H1 (cell line): ENCODE measurements at regions not wholly inside any gene's neighbourhood (a gene's known extent, or its start where the extent isn't known, plus 50 kb on each side); places are given as distances from the start of the nearest gene placed in this dataset.

Experiments used
- CTCF ChIA-PET: fragments of 300-600 bp; sonication (Branson Sonifier 250); formaldehyde crosslinking; loops from one replicate; lab custom pipeline; 2021; ENCODE audit not compliant: partially characterized antibody; lab: Charles Lee
- POLR2A ChIA-PET: fragments of 300-600 bp; sonication (Branson Sonifier 250); formaldehyde crosslinking; loops from one replicate; lab custom pipeline; 2021; ENCODE audit warnings: inconsistent platforms; ENCODE audit not compliant: partially characterized antibody; lab: Charles Lee
- DNase-seq, 2 experiments: peaks; one replicate each; pipeline versions ENCODE4 v3.0.0 to v3.0.0-alpha.2; 2010 to 2022; ENCODE audit warnings: low spot score in 2 of 2, low read depth in 1 of 2, mixed read lengths in 1 of 2
- FAIRE-seq: peaks from 2 replicates; lab custom pipeline; 2011; peaks lifted over from hg19 to GRCh38; lab: Jason Lieb, UNC
- H2AFZ ChIP-seq: 2 replicates; pipeline ENCODE4 v1.8.1; 2012; ENCODE audit warnings: low read length, inconsistent platforms
- H2AK5ac ChIP-seq: 2 replicates; pipeline ENCODE4 v1.6.1; 2013; ENCODE audit warnings: low read depth, low read length
- H2BK120ac ChIP-seq: replicated peaks from 2 replicates; pipeline ENCODE3; 2013; ENCODE audit warnings: low read depth, low read length, inconsistent platforms
- H2BK12ac ChIP-seq: 2 replicates; pipeline ENCODE4 v1.6.1; 2013; ENCODE audit warnings: low read depth, low read length
- H2BK15ac ChIP-seq: 2 replicates; pipeline ENCODE4 v1.6.1; 2013; ENCODE audit warnings: low read length
- H2BK20ac ChIP-seq: 2 replicates; pipeline ENCODE4 v1.6.1; 2013; ENCODE audit warnings: low read length
- H2BK5ac ChIP-seq: 2 replicates; pipeline ENCODE4 v1.6.1; 2013; ENCODE audit warnings: low read depth, low read length
- H3K14ac ChIP-seq: 2 replicates; pipeline ENCODE4 v1.6.1; 2013; ENCODE audit warnings: inconsistent platforms; ENCODE audit not compliant: insufficient read length
- H3K18ac ChIP-seq: 2 replicates; pipeline ENCODE4 v1.6.1; 2013; ENCODE audit warnings: low read length; ENCODE audit errors: extremely low read depth
- H3K23ac ChIP-seq: 2 replicates; pipeline ENCODE4 v1.6.1; 2013; ENCODE audit warnings: inconsistent platforms; ENCODE audit not compliant: insufficient read length
- H3K23me2 ChIP-seq: 2 replicates; pipeline ENCODE4 v1.6.1; 2013; ENCODE audit warnings: low read depth, low read length
- H3K27ac ChIP-seq: 2 replicates; pipeline ENCODE4 v1.6.1; 2011; ENCODE audit warnings: low read depth, low read length, inconsistent platforms
- H3K27me3 ChIP-seq, 4 experiments: replicated peaks in 1 of 4; 1 replicate in 1 of 4; 2 replicates in 3 of 4; pipeline versions ENCODE4 v1.6.1 to v1.8.1; 2011 to 2013; ENCODE audit warnings: low read length in 3 of 4, mild to moderate bottlenecking in 3 of 4, inconsistent platforms in 2 of 4, mixed read lengths in 2 of 4, moderate library complexity in 1 of 4; ENCODE audit not compliant: control insufficient read depth in 3 of 4, insufficient read depth in 3 of 4; ENCODE audit errors: extremely low read depth in 1 of 4
- H3K36me3 ChIP-seq, 4 experiments: 2 replicates each; pipeline versions ENCODE4 v1.6.1 to v1.8.1; 2011 to 2013; ENCODE audit warnings: mild to moderate bottlenecking in 4 of 4, low read length in 3 of 4, moderate library complexity in 2 of 4, control low read depth in 1 of 4, inconsistent platforms in 1 of 4; ENCODE audit not compliant: insufficient read depth in 4 of 4, control insufficient read depth in 2 of 4
- H3K4ac ChIP-seq: replicated peaks from 2 replicates; pipeline ENCODE3; 2013; ENCODE audit warnings: low read length, low read depth, mixed read lengths, inconsistent platforms; ENCODE audit not compliant: insufficient read length
- H3K4me1 ChIP-seq, 4 experiments: replicated peaks in 1 of 4; 1 replicate in 1 of 4; 2 replicates in 3 of 4; pipeline versions ENCODE4 v1.6.1 to v1.8.1; 2011 to 2013; ENCODE audit warnings: low read length in 3 of 4, inconsistent platforms in 2 of 4, mixed read lengths in 1 of 4; ENCODE audit not compliant: insufficient read depth in 4 of 4, control insufficient read depth in 3 of 4
- H3K4me2 ChIP-seq, 2 experiments: 2 replicates each; pipeline versions ENCODE4 v1.6.1 to v1.8.1; 2011 to 2013; ENCODE audit warnings: low read depth in 2 of 2, low read length in 2 of 2, control low read depth in 1 of 2, inconsistent platforms in 1 of 2, mild to moderate bottlenecking in 1 of 2; ENCODE audit not compliant: insufficient read depth in 1 of 2
- H3K4me3 ChIP-seq, 4 experiments: fragments of 200-600, 300-600 bp in 1 of 4; sonication (generic), shearing (Covaris generic), sonication (Bioruptor Twin) in 1 of 4; 2 replicates each; pipeline versions ENCODE4 v1.5.1 to v1.8.1; 2011 to 2016; ENCODE audit warnings: low read length in 4 of 4, low read depth in 3 of 4, control low read depth in 2 of 4, inconsistent platforms in 2 of 4, mild to moderate bottlenecking in 2 of 4, mixed read lengths in 1 of 4, moderate library complexity in 1 of 4; ENCODE audit not compliant: insufficient read depth in 2 of 4; ENCODE audit errors: extremely low read depth in 1 of 4
- H3K56ac ChIP-seq: replicated peaks from 2 replicates; pipeline ENCODE3; 2013; ENCODE audit warnings: low read depth, mild to moderate bottlenecking, mixed read lengths, low read length, inconsistent platforms; ENCODE audit not compliant: insufficient read length
- H3K79me1 ChIP-seq: 2 replicates; pipeline ENCODE4 v1.6.1; 2013; ENCODE audit warnings: low read depth, low read length, control low read depth
- H3K79me2 ChIP-seq, 2 experiments: 2 replicates each; pipeline versions ENCODE4 v1.6.1 to v1.8.1; 2012 to 2013; ENCODE audit warnings: low read length in 2 of 2, mild to moderate bottlenecking in 2 of 2, inconsistent platforms in 1 of 2; ENCODE audit not compliant: insufficient read depth in 2 of 2, control insufficient read depth in 1 of 2
- H3K9ac ChIP-seq, 4 experiments: replicated peaks in 1 of 4; 1 replicate in 1 of 4; 2 replicates in 3 of 4; pipeline versions ENCODE4 v1.6.1 to v1.8.1; 2011 to 2013; ENCODE audit warnings: low read depth in 3 of 4, low read length in 3 of 4, control low read depth in 2 of 4, mild to moderate bottlenecking in 2 of 4, moderate library complexity in 2 of 4, inconsistent platforms in 1 of 4; ENCODE audit errors: extremely low read depth in 1 of 4
- H3K9me3 ChIP-seq, 2 experiments: 2 replicates each; pipeline versions ENCODE4 v1.6.1 to v1.8.1; 2012 to 2013; ENCODE audit warnings: mild to moderate bottlenecking in 2 of 2, moderate library complexity in 2 of 2, control low read depth in 1 of 2, inconsistent platforms in 1 of 2, low read depth in 1 of 2, low read length in 1 of 2, mixed read lengths in 1 of 2; ENCODE audit not compliant: insufficient read depth in 2 of 2
- H4K20me1 ChIP-seq, 2 experiments: replicated peaks in 1 of 2; 2 replicates each; pipeline versions ENCODE3 to v1.8.1; 2011 to 2013; ENCODE audit warnings: inconsistent platforms in 2 of 2, low read length in 2 of 2, mild to moderate bottlenecking in 1 of 2; ENCODE audit not compliant: insufficient read depth in 2 of 2, control insufficient read depth in 1 of 2
- H4K5ac ChIP-seq: 2 replicates; pipeline ENCODE4 v1.6.1; 2013; ENCODE audit warnings: low read length, low read depth, mixed read lengths, inconsistent platforms; ENCODE audit not compliant: insufficient read length
- H4K8ac ChIP-seq: 2 replicates; pipeline ENCODE4 v1.8.0; 2013; ENCODE audit warnings: mild to moderate bottlenecking, moderate library complexity, low read length, inconsistent platforms; ENCODE audit not compliant: insufficient read depth; ENCODE audit errors: extremely low read depth
- H4K91ac ChIP-seq: replicated peaks from 2 replicates; pipeline ENCODE3; 2013; ENCODE audit warnings: low read length, mixed read lengths, inconsistent platforms; ENCODE audit not compliant: insufficient read length
- CBX8 ChIP-seq: fragments of 300-800, 300-1000 bp; sonication (generic); IDR thresholded peaks from 2 replicates; pipeline ENCODE4 v1.7.1; 2016; ENCODE audit warnings: low read depth, low read length, borderline replicate concordance
- EZH2 ChIP-seq: fragments of 200-600 bp; sonication (generic); IDR thresholded peaks from 2 replicates; pipeline ENCODE4 v1.7.1; 2012; ENCODE audit warnings: low read depth, mild to moderate bottlenecking, moderate library complexity, low read length, inconsistent platforms; ENCODE audit not compliant: severe bottlenecking
- GABPA ChIP-seq: IDR thresholded peaks from 2 replicates; pipeline ENCODE4 v1.6.1; 2011; ENCODE audit warnings: mild to moderate bottlenecking, low read length, moderate library complexity, borderline replicate concordance; ENCODE audit not compliant: insufficient read depth
- HDAC2 ChIP-seq, 2 experiments: fragments of 300-600 bp in 1 of 2; sonication (generic) in 1 of 2; IDR thresholded peaks; 2 replicates each; pipeline ENCODE4 v1.6.1; 2011 to 2012; ENCODE audit warnings: low read depth in 2 of 2, low read length in 2 of 2, mild to moderate bottlenecking in 2 of 2, moderate library complexity in 2 of 2, borderline replicate concordance in 1 of 2, inconsistent platforms in 1 of 2
- YY1 ChIP-seq: IDR thresholded peaks from 2 replicates; pipeline ENCODE4 v1.6.1; 2011; ENCODE audit warnings: low read depth, mild to moderate bottlenecking, low read length
- WGBS, 2 experiments: shearing (Covaris generic) in 1 of 2; methylation state at CpG; one replicate each; pipeline versions ENCODE4 v1.1.6 to v1.1.7; 2013 to 2015; ENCODE audit warnings: low lambda C conversion rate in 2 of 2, mixed read lengths in 2 of 2, inconsistent platforms in 1 of 2, low coverage in 1 of 2, missing lambda C conversion rate in 1 of 2; ENCODE audit not compliant: insufficient replicate concordance in 2 of 2, insufficient coverage in 1 of 2, insufficient read length in 1 of 2; ENCODE audit errors: extremely low coverage in 1 of 2, missing lambda C conversion rate in 1 of 2; 5-methylcytosine and 5-hydroxymethylcytosine counted together

DNA sequence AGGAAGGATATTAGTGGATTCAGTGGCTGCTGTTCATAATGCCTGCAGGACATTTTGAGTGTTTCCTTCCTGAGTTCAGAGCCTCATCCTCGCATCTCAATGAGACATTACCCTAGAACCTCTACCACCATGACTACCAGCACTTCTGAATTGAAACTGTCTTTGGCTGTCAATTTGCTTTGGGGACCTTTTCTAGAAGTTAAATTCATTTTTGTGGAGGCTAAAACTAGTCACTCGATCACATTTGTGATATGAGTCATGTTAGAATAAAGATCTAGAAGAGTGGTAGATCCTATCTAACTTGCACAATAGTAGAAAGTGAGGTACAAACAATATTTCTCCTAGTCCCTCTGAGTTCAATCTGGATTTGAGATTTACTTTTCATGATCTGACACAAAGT, 124.9 kb downstream of the KCNRG start:
- Histone ChIP-seq H4K5ac (no peak overlapping the region), H3K9me3 (no peaks in the 10 kb centered on the region), H2AK5ac (no peak overlapping the region), H2BK120ac (no peak overlapping the region), H4K91ac (no peak overlapping the region), H3K23me2 (no peaks in the 10 kb centered on the region), H2BK15ac (peak overlapping the region; percentile 37; the same call in 1 of the 2 replicates), H3K18ac (no peak overlapping the region), H3K4me1 (peaks cover 0 to 9% (median 3%) of the 10 kb centered on the region in 4 experiments; a peak in 6 of 7 replicates), H3K14ac (no peak overlapping the region), H3K79me2 (no peaks in the 10 kb centered on the region), H3K27me3 (peaks cover 0 to 6% (median 1%) of the 10 kb centered on the region in 4 experiments; a peak in 4 of 7 replicates), H3K4me3 (no peak overlapping the region), H4K20me1 (no peaks in the 10 kb centered on the region), H3K79me1 (no peaks in the 10 kb centered on the region), H3K27ac (no peak overlapping the region), H4K8ac (no peak overlapping the region), H2AFZ (no peak overlapping the region), H3K56ac (no peak overlapping the region), H3K4ac (no peak overlapping the region), H2BK12ac (no peak overlapping the region), H3K36me3 (no peaks in the 10 kb centered on the region), H3K23ac (no peak overlapping the region), H2BK5ac (no peak overlapping the region), H2BK20ac (no peak overlapping the region), H3K9ac (no peak overlapping the region), H3K4me2 (no peak overlapping the region)
- FAIRE-seq (no peak), DNase-seq (no peak)
- no peak for TF ChIP-seq YY1
- TF ChIP-seq CBX8 = no peak
- TF ChIP-seq HDAC2 (IDR thresholded peaks at IDR 0.05; ENCODE audit: borderline replicate concordance in 1 of 2, low read depth in 2 of 2, low read length in 2 of 2) = no peak
- TF ChIP-seq EZH2 = no peak
- TF ChIP-seq GABPA = no peak
- ChIA-PET POLR2A (no interaction called here), CTCF (no interaction called here)
- WGBS, 2 experiments = 88% methylated on average over 2 of the region's 2 CpGs; no CpG with 5 or more reads in 1 of the 2 experiments
